SK-N-MC (cell line): ENCODE measurements at regions not wholly inside any gene's neighbourhood (a gene's known extent, or its start where the extent isn't known, plus 50 kb on each side); places are given as distances from the start of the nearest gene placed in this dataset.

Experiments used
- EZH2 ChIP-seq: fragments of 200-600 bp; sonication (generic); IDR thresholded peaks from one replicate; pipeline ENCODE4 v1.6.1; 2017; ENCODE audit warnings: antibody characterized with exemption
- POLR2AphosphoS5 ChIP-seq: IDR thresholded peaks from 2 replicates; pipeline ENCODE4 v1.6.1; 2012; ENCODE audit warnings: mild to moderate bottlenecking, low read depth, low read length, borderline replicate concordance

DNA sequence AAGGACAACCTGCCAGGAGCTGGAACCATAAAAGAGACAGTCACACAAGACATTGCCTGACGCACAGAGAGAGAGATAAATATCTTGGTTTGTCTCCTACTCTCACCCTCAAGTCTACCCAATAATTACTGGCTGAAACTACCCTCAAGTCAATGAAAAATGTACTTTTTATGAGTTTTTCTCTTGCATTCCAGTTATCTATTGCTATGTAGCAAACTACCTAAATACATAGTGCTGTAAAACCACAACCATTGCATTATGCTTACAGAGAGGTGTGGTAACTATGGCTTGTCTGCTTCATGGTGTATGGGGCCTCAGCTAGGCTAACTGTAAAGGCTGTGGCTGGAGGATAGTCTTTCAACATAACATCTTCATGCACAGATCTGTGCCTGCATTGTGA lies 247.8 kb downstream of the HAO1 start:
- TF ChIP-seq EZH2, result no peak
- TF ChIP-seq POLR2AphosphoS5, result no peak
